K562 (cell line): ENCODE measurements at regions not wholly inside any gene's neighbourhood (a gene's known extent, or its start where the extent isn't known, plus 50 kb on each side); places are given as distances from the start of the nearest gene placed in this dataset.

Source experiments
- ATAC-seq: fragments of 200-7000 bp; cut with Tn5 transposase; 3 replicates; pipeline ENCODE4 v1.9.1; 2020; ENCODE audit warnings: moderate library complexity
- BruUV-seq: library from RNA; stranded (reverse); fragments of 400-500 nt; replicated peaks from 2 replicates; lab custom pipeline; 2021; lab: Mats Ljungman, UMichigan
- CTCF ChIA-PET: fragments of 300-600 bp; formaldehyde crosslinking; extraction: SDS; loops from one replicate; lab custom pipeline; 2021; ENCODE audit warnings: low intra/inter-chr PET ratio; lab: Yijun Ruan, JAX
- POLR2A ChIA-PET: fragments of 300-600, 350-650 bp; sonication (Branson Sonifier 250); formaldehyde crosslinking; extraction: SDS; loops from one replicate; lab custom pipeline; 2021; ENCODE audit warnings: antibody characterized with exemption, inconsistent platforms; lab: Yijun Ruan, JAX
- DNase-seq, 4 experiments: peaks; one replicate each; pipeline versions ENCODE4 v3.0.0 to v3.0.0-alpha.2; 2011 to 2018; ENCODE audit warnings: low spot score in 3 of 4, mixed read lengths in 3 of 4; ENCODE audit errors: extremely low read depth in 1 of 4
- FAIRE-seq: peaks from 2 replicates; lab custom pipeline; 2011; peaks lifted over from hg19 to GRCh38; lab: Jason Lieb, UNC
- H2AFZ ChIP-seq: 2 replicates; pipeline ENCODE4 v1.6.0; 2011; ENCODE audit warnings: low read depth, low read length, control low read depth, inconsistent platforms
- H3K27ac ChIP-seq: fragments of 200-600 bp; 3 replicates; pipeline ENCODE4 v1.8.0; 2011; ENCODE audit warnings: low read depth, mild to moderate bottlenecking, control low read depth, inconsistent platforms, low read length, moderate library complexity, mixed read lengths; ENCODE audit errors: extremely low read depth
- H3K27me3 ChIP-seq, 2 experiments: fragments of 300-600 bp in 1 of 2; 2 replicates in 1 of 2; 3 replicates in 1 of 2; pipeline versions ENCODE4 v1.6.0 to v1.8.0; 2011; ENCODE audit warnings: inconsistent platforms in 2 of 2, low read length in 2 of 2, mild to moderate bottlenecking in 1 of 2, mixed read lengths in 1 of 2, moderate library complexity in 1 of 2; ENCODE audit not compliant: control insufficient read depth in 2 of 2, insufficient read depth in 2 of 2
- H3K36me3 ChIP-seq: fragments of 300-600 bp; 3 replicates; pipeline ENCODE4 v1.8.0; 2011; ENCODE audit warnings: mild to moderate bottlenecking, low read length, inconsistent platforms; ENCODE audit not compliant: control insufficient read depth, insufficient read depth
- H3K4me1 ChIP-seq, 2 experiments: fragments of 200-600 bp in 1 of 2; replicated peaks in 1 of 2; 2 replicates in 1 of 2; 3 replicates in 1 of 2; pipeline versions ENCODE4 v1.5.1 to v1.8.0; 2011; ENCODE audit warnings: inconsistent platforms in 2 of 2, low read length in 2 of 2, mild to moderate bottlenecking in 1 of 2, mixed read lengths in 1 of 2, moderate library complexity in 1 of 2; ENCODE audit not compliant: control insufficient read depth in 2 of 2, insufficient read depth in 2 of 2
- H3K4me2 ChIP-seq: 2 replicates; pipeline ENCODE4 v1.6.1; 2011; ENCODE audit warnings: low read length, control low read depth, inconsistent platforms, mixed read lengths; ENCODE audit not compliant: insufficient read depth
- H3K4me3 ChIP-seq: fragments of 200-600 bp; sonication (generic), shearing (Covaris generic); 2 replicates; pipeline ENCODE4 v1.5.1; 2016; ENCODE audit warnings: control low read depth, inconsistent platforms
- H3K79me2 ChIP-seq: fragments of 200-600 bp; 3 replicates; pipeline ENCODE4 v1.8.0; 2011; ENCODE audit warnings: low read length, inconsistent platforms; ENCODE audit not compliant: control insufficient read depth, insufficient read depth
- H3K9ac ChIP-seq, 2 experiments: 2 replicates each; pipeline versions ENCODE4 v1.6.0 to v1.6.1; 2011; ENCODE audit warnings: low read depth in 2 of 2, low read length in 2 of 2, control low read depth in 1 of 2, inconsistent platforms in 1 of 2, mild to moderate bottlenecking in 1 of 2, mixed read lengths in 1 of 2; ENCODE audit not compliant: insufficient read depth in 1 of 2
- H3K9me1 ChIP-seq: one replicate; pipeline ENCODE4 v1.6.0; 2011; ENCODE audit warnings: inconsistent platforms, mild to moderate bottlenecking, low read length, moderate library complexity; ENCODE audit not compliant: control insufficient read depth, insufficient read depth
- H3K9me3 ChIP-seq: replicated peaks from 2 replicates; pipeline ENCODE4 v1.5.1; 2011; ENCODE audit warnings: low read depth, low read length, inconsistent platforms; ENCODE audit not compliant: control insufficient read depth, insufficient read depth
- H4K20me1 ChIP-seq: replicated peaks from 2 replicates; pipeline ENCODE4 v1.6.1; 2011; ENCODE audit warnings: low read length, inconsistent platforms, mixed read lengths; ENCODE audit not compliant: control insufficient read depth, insufficient read depth
- CBFA2T3 ChIP-seq: fragments of 450-650 bp; IDR thresholded peaks from 2 replicates; pipeline ENCODE4 v1.6.1; 2017
- CCAR2 ChIP-seq: fragments of 200-400 bp; formaldehyde crosslinking; IDR thresholded peaks from 2 replicates; pipeline ENCODE4 v1.6.1; 2017; ENCODE audit warnings: mild to moderate bottlenecking, low read depth, low read length
- PPARD ChIP-seq: fragments of 250-450 bp; sonication (Bioruptor Pico); IDR thresholded peaks from 2 replicates; pipeline ENCODE4 v1.8.0; 2022; ENCODE audit warnings: inconsistent platforms, mild to moderate bottlenecking, moderate library complexity
- SAP30 ChIP-seq: fragments of 200-600 bp; sonication (generic); IDR thresholded peaks from 2 replicates; pipeline ENCODE4 v1.6.1; 2012; ENCODE audit warnings: borderline replicate concordance, low read depth, mild to moderate bottlenecking, moderate library complexity, low read length, control low read depth, inconsistent platforms; ENCODE audit not compliant: insufficient read depth, poor library complexity, severe bottlenecking
- THRAP3 ChIP-seq: fragments of 450-650 bp; IDR thresholded peaks from 2 replicates; pipeline ENCODE4 v1.6.1; 2016; ENCODE audit warnings: mild to moderate bottlenecking, inconsistent platforms, borderline replicate concordance
- XRCC5 ChIP-seq: fragments of 200-400 bp; formaldehyde crosslinking; IDR thresholded peaks from 2 replicates; pipeline ENCODE4 v1.6.1; 2017; ENCODE audit warnings: low read depth, mild to moderate bottlenecking, low read length
- ZNF445 ChIP-seq: fragments of 250-450 bp; sonication (Bioruptor Pico); IDR thresholded peaks from 2 replicates; pipeline ENCODE4 v1.4.0; 2020; ENCODE audit warnings: low read depth, mild to moderate bottlenecking, moderate library complexity
- WGBS: fragments of 100-300 bp; shearing (Covaris generic); methylation state at CpG from one replicate; pipeline ENCODE4 v1.1.6; 2016; ENCODE audit warnings: low coverage, mixed read lengths; ENCODE audit not compliant: insufficient coverage; ENCODE audit errors: missing lambda C conversion rate; 5-methylcytosine and 5-hydroxymethylcytosine counted together
- in situ Hi-C: fragments of 300-500 bp; cut with MboI; formaldehyde crosslinking; loops from 4 replicates; pipeline ENCODE4 v1.15.0; 2018; ENCODE audit warnings: inconsistent platforms, mixed read lengths
- intact Hi-C: fragments of 100-400 bp; cut with micrococcal nuclease; formaldehyde crosslinking; loops from 2 replicates; pipeline ENCODE4 v1.14.2; 2022

DNA sequence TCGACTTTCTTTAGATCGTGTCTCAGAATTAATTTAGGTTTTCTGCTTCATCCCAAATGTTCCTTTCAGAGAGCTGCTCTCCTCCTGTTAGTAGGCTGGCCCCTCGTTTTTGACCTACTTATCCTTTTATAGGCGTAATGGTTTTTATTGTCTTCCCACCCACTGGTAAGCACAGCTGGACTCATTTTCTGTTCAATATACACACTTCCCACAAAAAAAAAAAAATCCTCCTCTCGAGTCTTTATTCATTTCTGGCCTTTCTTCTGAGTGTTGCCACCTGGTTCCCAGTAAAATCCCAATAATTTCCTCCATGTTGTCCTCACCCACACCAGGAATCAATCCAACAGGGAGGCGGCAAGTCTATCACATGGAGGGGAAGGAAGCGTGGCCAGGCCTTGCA lies 970.2 kb upstream of the CELF2 start (continued):
- TF ChIP-seq XRCC5 (no peak), CCAR2 (no peak), SAP30 (no peak), CBFA2T3 (no peak), THRAP3 (no peak), PPARD (CRISPR knock-in tag) (no peak)

DNA sequence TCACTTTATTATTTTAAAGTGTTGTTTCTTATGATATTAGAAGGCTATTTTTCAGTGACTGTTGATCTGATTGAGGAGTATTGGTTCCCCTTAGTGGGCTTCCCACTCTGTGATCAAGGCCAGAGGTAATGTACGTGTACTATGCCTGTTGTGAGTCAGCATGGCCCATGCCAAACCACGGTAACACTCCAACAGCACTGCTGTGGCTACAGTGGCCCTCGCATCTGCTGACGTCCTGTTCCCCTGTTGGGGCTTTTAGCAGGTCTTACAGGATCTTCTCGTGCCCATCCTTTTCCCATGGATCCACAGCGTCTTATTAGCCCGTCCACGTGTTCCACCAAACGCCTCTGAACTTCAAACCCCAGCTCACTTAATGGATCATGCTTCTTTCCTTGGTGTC lies 964.6 kb upstream of the CELF2 start:
- 0% methylated on average over 9 of the region's 9 CpGs for WGBS
- H2AFZ ChIP-seq: no peak overlapping the region
- no peaks in the 10 kb centered on the region for H3K36me3 ChIP-seq
- TF ChIP-seq ZNF445 (CRISPR knock-in tag): no peak
- no peaks in the 10 kb centered on the region for H3K9me1 ChIP-seq
- ChIA-PET CTCF (no interaction called here), POLR2A (no interaction called here)
- no peaks in the 10 kb centered on the region for H3K4me1 ChIP-seq
- intact Hi-C loops (no loop called here), in situ Hi-C loops (no loop called here)
- no peaks in the 10 kb centered on the region for H4K20me1 ChIP-seq
- no peak overlapping the region for H3K9ac ChIP-seq
- no TSS peak for BruUV-seq
- H3K4me2 ChIP-seq: no peak overlapping the region
- FAIRE-seq (no peak), DNase-seq (no peak), ATAC-seq (no peak)
- no peaks in the 10 kb centered on the region for H3K79me2 ChIP-seq
- no peak overlapping the region for H3K4me3 ChIP-seq
- H3K27ac ChIP-seq: no peak overlapping the region
- H3K9me3 ChIP-seq: no peaks in the 10 kb centered on the region; the same call in 1 of the 2 replicates
- no peaks in the 10 kb centered on the region for H3K27me3 ChIP-seq
